Activated CD4-positive, CD25-positive, alpha-beta regulatory T cell treated with anti-CD3 and anti-CD28 coated beads, Interleukin-2, amount 50 U/mL, for 24 hours (primary cell): ENCODE measurements at regions not wholly inside any gene's neighbourhood (a gene's known extent, or its start where the extent isn't known, plus 50 kb on each side); places are given as distances from the start of the nearest gene placed in this dataset.

Experiments used
- ATAC-seq, 2 donors: fragments of 150-1000 bp; cut with Tn5 transposase; one replicate each; pipeline ENCODE4 v1.10.0; 2021; ENCODE audit warnings: mild to moderate bottlenecking in 1 of 2, moderate library complexity in 1 of 2

GRCh38 chr7:12133865-12134264 lies 77.2 kb upstream of the TMEM106B start:
- no peak for ATAC-seq

- no peak for ATAC-seq
Measured at GRCh38 chr7:12136523-12136922, 74.6 kb upstream of the TMEM106B start.

DNA sequence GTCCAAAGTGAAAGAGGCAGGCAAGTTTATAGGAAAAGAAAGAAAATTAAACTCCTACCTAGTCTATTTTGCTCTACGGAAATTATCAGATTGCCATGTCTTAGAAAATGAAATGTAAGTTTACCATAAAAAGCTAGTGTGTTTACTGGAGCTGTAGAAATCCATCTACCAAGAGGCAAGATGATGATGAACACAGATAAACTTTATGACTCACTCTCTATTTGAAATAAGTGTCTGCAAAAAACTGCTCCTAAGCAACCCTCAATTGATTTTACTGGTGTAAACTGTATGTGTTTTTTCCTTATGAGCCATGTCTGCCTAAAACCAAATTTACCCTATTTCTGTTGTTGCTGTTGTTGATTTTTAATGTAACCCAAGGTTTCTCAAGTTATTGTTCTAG lies 73.8 kb upstream of the TMEM106B start:
- ATAC-seq, result no peak

DNA sequence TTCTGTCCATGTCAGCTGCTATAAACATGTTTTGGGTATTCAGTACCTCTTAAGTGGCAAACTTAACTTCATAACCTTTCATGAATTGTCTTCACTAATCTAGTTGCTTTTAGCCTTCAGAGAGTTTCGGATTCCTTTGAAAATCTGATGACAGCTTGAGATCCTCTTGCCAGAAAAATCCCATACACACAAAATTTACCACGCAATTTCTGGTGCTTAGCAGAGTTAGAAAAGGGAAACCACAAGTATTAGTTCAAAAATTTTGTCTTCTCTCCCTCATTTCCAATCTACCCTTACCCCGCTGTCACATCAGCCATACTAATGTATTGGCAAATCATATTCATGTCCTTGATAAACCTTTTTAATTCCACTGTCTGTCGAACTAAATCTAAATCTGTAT lies 72.7 kb upstream of the TMEM106B start:
- ATAC-seq, result no peak

- ATAC-seq, result no peak
Measured at GRCh38 chr7:12139416-12139815, 71.7 kb upstream of the TMEM106B start.

DNA sequence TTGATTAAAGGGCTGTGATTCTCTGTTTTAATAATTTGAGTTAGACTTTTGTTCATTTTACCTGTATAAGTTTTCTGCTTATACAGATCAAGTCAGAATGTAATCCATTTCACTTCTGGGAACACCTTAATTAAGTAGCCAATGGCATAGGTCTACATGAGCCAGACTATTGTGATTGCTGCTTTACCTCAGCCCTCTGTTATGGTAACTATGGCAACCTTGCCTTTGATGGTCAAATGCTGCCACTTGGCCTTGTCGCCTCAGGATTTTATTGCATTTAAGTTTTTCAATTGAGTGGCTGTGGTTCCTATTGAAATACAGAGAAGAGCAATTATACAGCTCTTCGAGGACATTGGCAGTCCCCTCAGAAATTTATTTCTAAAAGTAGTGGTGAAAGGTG lies 64.3 kb upstream of the TMEM106B start:
- no peak for ATAC-seq

GRCh38 chr7:12152196-12152918 lies 58.7 kb upstream of the TMEM106B start:
- ATAC-seq, result no peak

GRCh38 chr7:12154119-12154518 lies 57.0 kb upstream of the TMEM106B start:
- no peak for ATAC-seq

- ATAC-seq, result no peak
Measured at GRCh38 chr7:12157517-12157916, 53.6 kb upstream of the TMEM106B start.

- no peak for ATAC-seq
Measured at GRCh38 chr7:12158334-12159060, 52.6 kb upstream of the TMEM106B start.

DNA sequence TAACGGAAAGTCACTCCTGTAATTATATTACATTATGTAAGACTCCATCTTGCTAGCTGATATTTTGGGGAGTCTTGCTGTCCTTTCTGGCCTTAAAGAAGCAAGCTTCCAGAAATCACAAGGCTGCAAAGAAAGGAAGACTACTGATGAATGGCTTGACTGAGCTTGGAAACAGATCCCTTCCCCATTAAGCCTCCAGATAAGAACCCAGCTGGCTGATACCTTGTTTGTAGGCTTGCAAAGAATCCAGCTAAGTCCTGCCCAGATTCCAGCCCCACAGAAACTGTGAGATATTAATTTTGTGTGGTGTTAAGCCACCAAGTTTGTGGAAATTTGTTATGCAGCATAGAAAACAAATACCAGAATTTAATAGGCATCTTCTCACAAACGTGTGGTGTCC lies 49.9 kb upstream of the TMEM106B start:
- ATAC-seq, result no peak
